ENCODE measurements at regions not wholly inside any gene's neighbourhood (a gene's known extent, or its start where the extent isn't known, plus 50 kb on each side); places are given as distances from the start of the nearest gene placed in this dataset.
"Not testable (repeated sequence)": the region's sequence is repeated elsewhere in the genome, so short reads cannot be mapped to it uniquely, and the experiment has no call there.

GRCh38 chrX:42290608-42291007, 367.3 kb upstream of the CASK start:
- no peak for TF ChIP-seq ZNF274 (IDR thresholded peaks at IDR 0.05; ENCODE audit: low read depth, low read length)
- no peak overlapping the region for H3K4me3 ChIP-seq (ENCODE audit: low read length)

GRCh38 chrX:42289492-42290385, 366.4 kb upstream of the CASK start:
- TF ChIP-seq ZNF274 (IDR thresholded peaks at IDR 0.05; ENCODE audit: low read depth, low read length), result no peak
- H3K4me3 ChIP-seq (ENCODE audit: low read length), result no peak overlapping the region

- H3K4me3 ChIP-seq (ENCODE audit: low read length), result not testable (repeated sequence)
These were observed 362.3 kb upstream of the CASK start for GRCh38 chrX:42285681-42286080.

GRCh38 chrX:42276982-42277690, 353.8 kb upstream of the CASK start:
- no peak for TF ChIP-seq ZNF274 (IDR thresholded peaks at IDR 0.05; ENCODE audit: low read depth, low read length)
- H3K4me3 ChIP-seq (ENCODE audit: low read length), result no peak overlapping the region

- no peak for TF ChIP-seq ZNF274 (IDR thresholded peaks at IDR 0.05; ENCODE audit: low read depth, low read length)
- H3K4me3 ChIP-seq (ENCODE audit: low read length), result no peak overlapping the region
These were observed 350.8 kb upstream of the CASK start for GRCh38 chrX:42274151-42274550.

GRCh38 chrX:42273387-42273786, 350.0 kb upstream of the CASK start:
- TF ChIP-seq ZNF274 (IDR thresholded peaks at IDR 0.05; ENCODE audit: low read depth, low read length), result no peak

GRCh38 chrX:42269186-42269585, 345.8 kb upstream of the CASK start:
- TF ChIP-seq ZNF274 (IDR thresholded peaks at IDR 0.05; ENCODE audit: low read depth, low read length), result no peak
- no peak overlapping the region for H3K4me3 ChIP-seq (ENCODE audit: low read length)

More at GRCh38 chrX:42273387-42273786, 350.0 kb upstream of the CASK start:
- H3K4me3 ChIP-seq (ENCODE audit: low read length), result no peak overlapping the region

GRCh38 chrX:42260854-42261253, 337.5 kb upstream of the CASK start:
- no peak for TF ChIP-seq ZNF274 (IDR thresholded peaks at IDR 0.05; ENCODE audit: low read depth, low read length)
- no peak overlapping the region for H3K4me3 ChIP-seq (ENCODE audit: low read length)

- no peak for TF ChIP-seq ZNF274 (IDR thresholded peaks at IDR 0.05; ENCODE audit: low read depth, low read length)
These were observed 324.9 kb upstream of the CASK start for GRCh38 chrX:42248226-42248625.

GRCh38 chrX:42247241-42247640, 323.9 kb upstream of the CASK start:
- no peak for TF ChIP-seq ZNF274 (IDR thresholded peaks at IDR 0.05; ENCODE audit: low read depth, low read length)
- no peak overlapping the region for H3K4me3 ChIP-seq (ENCODE audit: low read length)

More at GRCh38 chrX:42248226-42248625, 324.9 kb upstream of the CASK start:
- no peak overlapping the region for H3K4me3 ChIP-seq (ENCODE audit: low read length)

GRCh38 chrX:42246814-42247213, 323.5 kb upstream of the CASK start:
- H3K4me3 ChIP-seq (ENCODE audit: low read length), result no peak overlapping the region
- no peak for TF ChIP-seq ZNF274 (IDR thresholded peaks at IDR 0.05; ENCODE audit: low read depth, low read length)

GRCh38 chrX:42242004-42242403, 318.6 kb upstream of the CASK start:
- H3K4me3 ChIP-seq (ENCODE audit: low read length), result no peak overlapping the region
- TF ChIP-seq ZNF274 (IDR thresholded peaks at IDR 0.05; ENCODE audit: low read depth, low read length), result no peak

- no peak overlapping the region for H3K4me3 ChIP-seq (ENCODE audit: low read length)
- TF ChIP-seq ZNF274 (IDR thresholded peaks at IDR 0.05; ENCODE audit: low read depth, low read length), result no peak
These were observed 318.1 kb upstream of the CASK start for GRCh38 chrX:42241421-42241820.

GRCh38 chrX:42237956-42238355, 314.6 kb upstream of the CASK start:
- TF ChIP-seq ZNF274 (IDR thresholded peaks at IDR 0.05; ENCODE audit: low read depth, low read length), result no peak
- H3K4me3 ChIP-seq (ENCODE audit: low read length), result no peak overlapping the region

- TF ChIP-seq ZNF274 (IDR thresholded peaks at IDR 0.05; ENCODE audit: low read depth, low read length), result no peak
- H3K4me3 ChIP-seq (ENCODE audit: low read length), result no peak overlapping the region
These were observed 306.2 kb upstream of the CASK start for GRCh38 chrX:42229533-42229932.

Measured in GM08714 (cell line).